HG03039 (cell line): ENCODE measurements at regions not wholly inside any gene's neighbourhood (a gene's known extent, or its start where the extent isn't known, plus 50 kb on each side); places are given as distances from the start of the nearest gene placed in this dataset.

ENCODE experiments used
- ATAC-seq: cut with Tn5 transposase; IDR thresholded peaks from one replicate; pipeline ENCODE4 v1.9.1; 2021; ENCODE audit warnings: mild to moderate bottlenecking, moderate library complexity; ENCODE audit not compliant: unreplicated experiment

DNA sequence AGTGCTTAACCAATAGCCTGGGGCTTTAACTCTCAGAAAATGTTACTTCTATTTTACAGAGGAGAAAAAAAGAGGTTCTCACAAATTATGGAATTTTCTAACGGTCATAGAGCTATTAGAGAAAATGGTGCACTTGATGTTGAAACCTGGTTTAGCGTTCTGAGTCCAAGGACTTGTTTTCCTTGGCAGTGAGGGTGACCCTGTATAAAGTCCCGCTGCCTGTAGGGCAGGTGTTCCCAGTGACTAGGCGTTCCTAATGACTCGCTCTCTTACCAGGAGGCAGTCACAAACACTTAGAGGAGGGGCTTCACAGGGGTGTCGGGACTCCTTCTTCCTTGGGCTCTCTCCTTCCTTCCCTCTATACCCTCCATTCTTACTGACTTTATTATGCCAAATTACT, 175.8 kb downstream of the ACTR3 start:
- ATAC-seq, result no peak

DNA sequence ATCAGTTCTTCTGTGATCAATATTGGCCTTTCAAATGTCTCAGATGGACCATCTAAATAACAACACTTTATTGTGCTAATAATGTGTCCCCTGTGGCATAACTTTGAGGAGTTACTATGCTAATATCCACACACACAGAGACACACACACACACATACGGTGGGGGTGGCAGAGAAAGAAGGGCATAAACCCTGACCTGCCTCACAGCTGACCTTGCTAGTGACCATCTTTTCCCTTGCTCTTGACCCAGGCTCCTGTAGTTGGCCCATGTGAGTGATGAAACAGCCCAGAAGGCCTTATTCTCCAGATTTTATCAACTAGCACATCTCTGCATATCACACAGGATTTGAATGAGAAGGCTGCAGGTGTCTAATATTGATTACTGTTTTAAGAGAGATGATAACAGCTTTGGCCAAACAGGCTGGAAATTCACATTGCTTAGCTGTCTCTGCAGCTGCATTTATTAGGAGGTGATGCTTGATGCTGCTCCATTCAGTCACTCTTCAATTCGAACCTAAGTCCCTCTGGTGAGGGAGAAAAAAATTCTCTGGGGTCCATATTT, 176.4 kb downstream of the ACTR3 start:
- no peak for ATAC-seq

GRCh38 chr2:114068438-114068837, 178.5 kb downstream of the ACTR3 start:
- no peak for ATAC-seq

DNA sequence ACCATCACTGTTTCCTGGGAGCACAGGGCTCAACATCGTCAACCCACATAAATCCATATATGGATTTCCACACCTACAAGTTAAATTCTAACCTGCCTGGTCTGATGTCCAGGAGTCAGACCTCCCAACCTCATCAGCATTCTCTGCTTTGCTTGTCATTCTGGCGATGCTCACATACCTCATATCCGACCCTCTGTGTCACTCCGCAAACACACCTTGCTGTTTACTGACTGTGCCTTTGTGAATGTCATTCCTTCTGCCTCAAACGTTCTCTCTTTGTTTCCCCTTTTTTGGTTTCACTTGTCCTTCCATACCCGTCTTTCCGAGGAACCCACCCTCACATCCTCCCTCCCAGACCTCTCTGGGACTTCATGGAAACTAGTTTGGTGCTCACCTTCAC, 187.1 kb downstream of the ACTR3 start:
- ATAC-seq, result no peak

DNA sequence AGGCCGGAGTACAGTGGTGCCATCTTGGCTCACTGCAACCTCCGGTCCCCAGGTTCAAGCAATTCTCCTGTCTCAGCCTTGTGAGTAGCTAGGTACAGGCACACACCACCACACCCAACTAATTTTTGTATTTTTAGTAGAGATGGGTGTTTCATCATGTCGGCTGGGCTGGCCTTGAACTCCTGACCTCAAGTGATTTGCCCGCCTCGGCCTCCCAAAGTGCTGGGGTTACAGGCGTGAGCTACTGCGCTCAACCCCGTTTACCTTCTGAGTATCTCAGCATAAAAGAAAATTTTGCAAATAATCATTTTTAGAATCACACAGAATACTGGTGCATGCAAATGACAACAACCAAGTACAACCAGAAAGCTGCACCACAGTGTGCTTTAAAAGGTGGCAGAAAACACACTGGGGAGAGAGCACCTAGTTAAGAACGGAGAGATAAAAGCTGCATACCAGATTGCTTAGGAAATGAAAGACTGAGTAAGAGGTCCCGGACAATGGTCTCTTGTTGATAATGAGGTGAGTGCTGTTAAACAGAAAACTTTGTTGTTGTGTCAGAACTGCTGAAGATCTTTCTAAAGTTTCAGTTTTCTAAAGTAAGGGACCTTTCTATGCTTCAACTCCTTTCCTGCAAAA, 189.6 kb downstream of the ACTR3 start:
- ATAC-seq, result no peak

- ATAC-seq, result no peak
These were observed 193.0 kb downstream of the ACTR3 start for GRCh38 chr2:114082731-114083433.

DNA sequence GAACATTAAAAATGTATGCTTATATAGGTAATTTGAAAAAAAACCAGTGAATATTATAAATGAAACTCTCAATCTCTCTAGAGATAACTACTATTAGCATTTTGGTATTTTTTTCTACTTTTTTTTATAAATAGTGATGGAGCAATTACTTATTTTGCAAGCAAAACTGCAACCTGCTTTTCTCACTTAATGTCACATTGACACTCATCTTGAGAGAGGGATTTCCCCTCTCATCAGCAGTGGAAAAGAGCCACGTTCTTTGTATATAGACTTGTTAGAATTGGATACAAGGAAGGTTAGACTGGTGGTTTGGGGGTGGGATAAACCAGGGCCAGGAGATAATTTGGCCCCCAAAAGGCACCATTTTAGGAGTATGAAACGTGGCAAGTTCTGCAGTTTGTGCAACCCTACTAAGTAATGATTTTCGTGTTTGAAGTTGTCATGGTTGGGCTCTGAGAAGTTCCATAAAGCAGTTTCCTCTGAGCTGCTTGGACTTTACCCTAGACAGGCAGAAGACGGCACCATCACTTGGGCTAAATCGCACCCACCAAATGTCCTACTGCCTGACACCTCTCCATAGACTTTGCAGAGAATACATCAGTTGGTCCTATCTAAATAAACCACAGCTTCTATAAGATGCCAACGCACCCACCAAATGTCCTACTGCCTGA, 194.0 kb downstream of the ACTR3 start:
- ATAC-seq, result peak; percentile 89

- ATAC-seq, result no peak
These were observed 195.3 kb downstream of the ACTR3 start for GRCh38 chr2:114085238-114085637.

DNA sequence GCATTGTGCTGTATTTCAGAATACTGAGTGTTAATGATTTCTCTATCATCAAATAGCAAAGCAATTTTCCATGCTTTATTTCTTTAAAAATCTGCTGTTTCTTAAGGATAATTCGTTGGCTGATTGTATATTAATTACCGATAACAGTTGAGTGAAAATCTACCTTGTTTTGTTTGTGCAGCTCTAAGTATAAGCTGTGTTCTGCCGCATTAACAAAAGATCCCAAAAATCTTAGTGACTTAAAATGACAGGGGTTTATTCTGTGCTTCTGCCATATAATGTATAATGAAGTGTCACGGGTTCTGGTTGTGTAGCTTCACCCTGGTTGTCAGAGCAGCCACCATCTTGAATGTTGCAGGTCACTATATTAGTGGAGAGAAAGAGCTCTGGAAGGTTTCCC, 196.1 kb downstream of the ACTR3 start:
- ATAC-seq, result no peak

DNA sequence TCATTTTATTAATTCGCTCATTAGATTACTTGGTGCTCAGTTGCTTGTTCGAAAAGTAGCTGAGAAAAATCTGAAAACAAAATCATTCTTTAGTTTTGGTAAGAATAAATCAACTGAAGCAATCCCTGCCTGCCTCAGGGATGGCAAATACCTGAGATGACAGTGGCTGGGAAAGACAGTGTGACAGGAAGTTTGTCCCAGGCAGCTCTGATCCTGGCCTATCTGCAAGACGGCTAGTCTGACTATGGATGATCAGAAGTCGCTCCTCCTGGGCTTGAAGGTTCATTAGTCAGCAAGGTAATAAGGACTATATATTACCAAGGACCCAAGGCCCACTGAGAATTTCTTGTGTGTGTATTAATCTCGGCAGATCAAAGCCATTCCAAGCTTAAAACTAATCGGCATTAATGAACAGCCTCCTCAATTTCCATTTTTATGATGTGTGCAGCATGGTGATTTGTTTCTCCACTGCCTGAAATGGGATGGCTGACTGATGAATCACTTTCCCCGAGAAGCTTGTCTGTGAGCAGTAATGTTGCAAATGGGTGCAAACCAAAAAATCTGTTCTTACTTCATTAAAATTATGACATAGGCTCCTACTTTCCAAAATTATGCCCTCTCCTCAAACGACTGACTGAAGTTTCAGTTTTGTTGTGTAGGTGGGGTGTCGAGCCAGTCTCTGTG, 199.9 kb downstream of the ACTR3 start:
- ATAC-seq, result no peak

DNA sequence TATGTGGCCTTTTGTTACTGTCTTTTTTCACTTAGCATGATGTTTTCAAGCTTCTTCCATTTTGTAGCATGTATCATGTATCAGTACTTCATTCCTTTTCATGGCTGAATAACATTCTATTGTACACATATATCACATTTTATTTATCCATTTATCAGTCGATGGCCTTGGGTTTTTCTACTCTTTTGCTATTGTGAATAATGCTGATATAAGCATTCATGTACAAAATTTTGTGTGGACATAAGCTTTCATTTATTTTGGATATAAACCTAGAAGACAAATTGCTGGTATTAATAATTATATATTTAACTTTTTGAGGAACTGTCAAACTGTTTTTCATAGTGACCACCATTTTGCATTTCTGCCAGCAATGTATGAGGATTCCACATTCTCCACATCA, 201.1 kb downstream of the ACTR3 start:
- no peak for ATAC-seq

- no peak for ATAC-seq
These were observed 218.4 kb downstream of the ACTR3 start for GRCh38 chr2:114108249-114108648.

- ATAC-seq, result no peak
These were observed 219.0 kb downstream of the ACTR3 start for GRCh38 chr2:114108824-114109416.

DNA sequence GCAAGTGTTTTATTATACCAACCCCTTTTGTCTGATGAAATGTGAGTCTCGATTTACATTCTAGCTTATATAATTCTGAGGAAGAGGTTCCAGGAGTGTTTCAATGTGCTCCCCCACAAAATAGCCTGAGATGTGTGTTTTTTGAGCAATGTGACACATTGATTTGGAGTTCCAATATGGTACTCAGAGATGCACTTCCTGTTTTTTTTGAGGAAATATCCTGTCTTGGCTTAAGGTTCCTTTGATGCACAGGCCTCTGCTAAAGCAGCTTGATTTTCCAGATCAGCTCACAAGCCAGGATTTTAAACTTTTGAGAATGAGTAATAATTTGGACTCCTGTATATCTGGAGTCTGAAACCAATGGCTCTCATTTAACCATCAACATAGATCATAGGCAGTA, 221.4 kb downstream of the ACTR3 start:
- ATAC-seq, result no peak

- ATAC-seq, result no peak
These were observed 223.6 kb downstream of the ACTR3 start for GRCh38 chr2:114113518-114113917.

GRCh38 chr2:114118088-114118487, 228.2 kb downstream of the ACTR3 start:
- no peak for ATAC-seq

GRCh38 chr2:114119862-114120261, 230.0 kb downstream of the ACTR3 start:
- ATAC-seq, result no peak

DNA sequence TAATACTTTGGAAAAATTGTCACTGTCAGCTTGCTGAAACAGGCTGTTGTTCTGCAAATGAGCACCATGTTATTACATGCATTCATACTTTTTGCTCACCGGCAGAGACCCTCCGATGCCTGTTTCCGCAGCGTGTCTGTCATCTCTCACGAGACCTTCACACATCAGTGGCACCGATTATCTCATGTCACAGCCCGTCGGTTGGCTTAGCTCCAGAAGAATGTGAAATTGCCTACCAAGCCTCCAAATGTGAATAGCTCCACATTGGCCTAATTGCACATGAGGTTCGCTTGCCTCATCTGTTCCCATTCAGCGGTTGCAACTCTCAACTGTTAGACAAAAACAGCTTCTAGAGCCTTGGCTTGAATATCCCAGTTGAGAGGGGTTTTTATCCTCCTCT, 233.0 kb downstream of the ACTR3 start:
- no peak for ATAC-seq

DNA sequence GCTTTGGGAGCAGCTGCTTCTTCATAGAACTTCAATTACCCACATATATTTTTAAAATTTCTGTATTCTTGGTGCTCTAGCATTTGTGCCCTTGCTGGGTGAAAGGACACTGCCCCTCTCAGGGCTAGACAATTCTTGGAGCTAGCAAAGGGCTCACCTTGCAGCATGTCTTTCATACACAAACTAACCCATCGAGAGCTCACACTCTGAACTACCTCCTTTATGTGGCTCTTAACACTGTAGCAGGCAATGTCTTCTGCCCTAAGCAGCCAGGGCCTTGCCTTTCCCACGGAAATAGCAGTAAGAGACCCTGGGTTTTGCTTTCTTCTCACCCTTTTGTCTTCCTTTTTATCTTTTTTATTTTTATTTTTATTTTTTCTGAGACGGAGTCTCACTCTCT, 234.0 kb downstream of the ACTR3 start:
- no peak for ATAC-seq

- ATAC-seq, result no peak
These were observed 237.5 kb downstream of the ACTR3 start for GRCh38 chr2:114127372-114127771.

DNA sequence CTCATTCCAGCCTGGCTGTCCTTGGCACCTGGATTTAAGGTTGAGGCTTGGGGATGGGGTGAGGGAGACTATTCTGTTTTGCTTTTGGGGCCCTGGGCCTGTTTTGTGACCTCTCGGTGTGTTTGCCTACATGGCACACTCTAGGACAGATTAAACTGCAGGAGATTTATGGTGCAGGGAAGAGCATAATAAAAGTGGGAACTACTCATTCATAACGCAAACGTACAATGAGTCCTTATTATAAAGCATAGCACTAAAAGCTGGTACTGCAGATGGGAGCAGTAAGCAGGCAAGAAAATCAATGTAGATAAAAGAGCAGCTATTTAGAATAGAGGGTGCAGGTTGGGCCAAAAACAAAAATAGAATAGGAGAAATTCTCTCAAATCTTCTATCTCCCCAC, 238.4 kb downstream of the ACTR3 start:
- ATAC-seq, result no peak
